ENCODE measurements at regions not wholly inside any gene's neighbourhood (a gene's known extent, or its start where the extent isn't known, plus 50 kb on each side); places are given as distances from the start of the nearest gene placed in this dataset.

DNA sequence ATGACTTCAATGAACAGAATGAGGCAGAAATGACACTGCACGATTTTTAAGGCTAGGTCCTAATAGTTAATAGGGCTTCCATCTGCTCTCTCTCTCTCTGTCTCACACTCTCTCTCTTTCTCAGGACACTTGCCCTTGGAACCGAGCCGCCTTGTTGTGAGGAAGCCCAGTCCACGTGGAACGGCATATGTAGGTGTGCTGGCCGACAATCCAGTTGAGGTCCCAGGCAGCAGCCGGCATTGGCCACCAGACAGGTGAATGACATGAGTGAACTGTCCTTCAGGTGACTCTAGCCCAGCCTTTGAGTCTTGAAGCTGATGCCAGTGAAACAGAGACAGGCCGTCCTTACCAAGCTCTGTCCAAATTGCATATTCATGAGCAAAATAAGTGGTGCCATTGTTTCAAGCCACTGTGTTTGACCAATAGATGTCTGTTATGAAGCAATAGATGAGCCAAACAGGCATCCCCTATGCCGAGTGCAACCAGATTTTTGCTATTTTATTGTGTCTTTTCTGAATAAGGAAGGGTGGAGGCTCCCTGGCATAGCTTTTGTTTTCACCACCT lies 217.5 kb upstream of the LHX5 start:
- Histone ChIP-seq H3K9me3 (ENCODE audit: control insufficient read depth, insufficient read depth, low read length) (no peaks in the 10 kb centered on the region), H3K27ac (ENCODE audit: low read length) (no peak overlapping the region), H3K4me1 (ENCODE audit: control insufficient read depth, insufficient read depth, low read length) (no peaks in the 10 kb centered on the region), H3K36me3 (ENCODE audit: control insufficient read depth, insufficient read depth, low read length) (no peaks in the 10 kb centered on the region), H3K4me3 (ENCODE audit: low read length) (no peak overlapping the region), H3K27me3 (ENCODE audit: control insufficient read depth, insufficient read depth, low read length) (no peaks in the 10 kb centered on the region)
- no CpG with 5 or more reads among the region's 9 CpGs for WGBS (ENCODE audit: insufficient coverage, insufficient read length)
- DNase-seq (ENCODE audit: low read depth, low spot score), result no peak

- Histone ChIP-seq H3K4me3 (ENCODE audit: low read length) (no peak overlapping the region), H3K27me3 (ENCODE audit: control insufficient read depth, insufficient read depth, low read length) (no peaks in the 10 kb centered on the region), H3K4me1 (ENCODE audit: control insufficient read depth, insufficient read depth, low read length) (no peaks in the 10 kb centered on the region), H3K36me3 (ENCODE audit: control insufficient read depth, insufficient read depth, low read length) (no peaks in the 10 kb centered on the region), H3K27ac (ENCODE audit: low read length) (no peak overlapping the region), H3K9me3 (ENCODE audit: control insufficient read depth, insufficient read depth, low read length) (no peaks in the 10 kb centered on the region)
- no peak for DNase-seq (ENCODE audit: low read depth, low spot score)
- WGBS (ENCODE audit: insufficient coverage, insufficient read length), result no CpG with 5 or more reads among the region's 5 CpGs
Observed at GRCh38 chr12:113688313-113688712, 216.6 kb upstream of the LHX5 start.

GRCh38 chr12:113684908-113685782 lies 213.5 kb upstream of the LHX5 start:
- H3K27ac ChIP-seq (ENCODE audit: low read length), result no peak overlapping the region

DNA sequence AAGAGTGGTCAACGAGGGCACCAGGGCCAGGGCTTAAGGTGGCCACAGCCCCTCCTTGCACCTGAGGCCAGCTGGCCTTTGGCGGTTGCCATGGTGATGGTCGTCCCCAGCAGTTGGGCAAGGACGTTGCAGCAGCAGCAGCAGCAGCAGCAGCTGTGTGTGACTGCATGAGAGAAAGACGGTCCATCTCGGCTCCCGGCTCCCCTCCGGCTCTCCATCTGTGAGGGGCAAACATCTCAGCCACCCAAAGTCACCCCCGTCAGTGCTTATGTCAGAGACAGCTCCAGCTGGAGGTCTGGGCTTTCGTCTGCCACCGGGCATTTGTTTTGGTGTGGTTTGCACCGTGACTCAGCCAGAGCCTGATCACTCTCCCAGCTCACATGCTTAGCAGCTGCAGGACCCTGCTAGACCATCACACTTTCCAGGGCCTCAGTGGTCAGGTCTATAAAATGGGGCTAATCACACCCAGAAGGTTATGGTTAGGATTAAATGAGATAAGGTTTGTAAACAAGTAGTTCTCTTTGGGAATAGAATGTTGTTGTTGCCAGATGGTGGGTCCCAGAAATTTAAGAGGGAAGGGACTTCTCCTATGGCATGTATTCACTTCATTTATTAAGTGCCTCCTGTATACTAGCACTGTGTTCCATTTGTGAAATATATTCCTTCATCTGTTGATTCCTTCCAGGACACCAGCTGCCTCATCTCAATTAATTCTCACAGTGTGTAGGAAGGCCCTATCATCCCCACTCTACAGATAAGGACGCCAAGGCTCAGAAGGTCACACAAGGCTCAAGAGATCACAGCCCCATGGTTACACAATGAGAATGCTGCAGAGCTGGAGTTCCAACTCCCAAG lies 212.6 kb upstream of the LHX5 start:
- DNase-seq (ENCODE audit: low read depth, low spot score), result no peak
- Histone ChIP-seq H3K4me1 (ENCODE audit: control insufficient read depth, insufficient read depth, low read length) (no peaks in the 10 kb centered on the region), H3K27me3 (ENCODE audit: control insufficient read depth, insufficient read depth, low read length) (no peaks in the 10 kb centered on the region), H3K36me3 (ENCODE audit: control insufficient read depth, insufficient read depth, low read length) (no peaks in the 10 kb centered on the region), H3K27ac (ENCODE audit: low read length) (no peak overlapping the region), H3K9me3 (ENCODE audit: control insufficient read depth, insufficient read depth, low read length) (no peaks in the 10 kb centered on the region), H3K4me3 (ENCODE audit: low read length) (no peak overlapping the region)
- WGBS (ENCODE audit: insufficient coverage, insufficient read length), result no CpG with 5 or more reads among the region's 13 CpGs

More at GRCh38 chr12:113684908-113685782, 213.5 kb upstream of the LHX5 start:
- Histone ChIP-seq H3K9me3 (ENCODE audit: control insufficient read depth, insufficient read depth, low read length) (no peaks in the 10 kb centered on the region), H3K4me3 (ENCODE audit: low read length) (no peak overlapping the region), H3K27me3 (ENCODE audit: control insufficient read depth, insufficient read depth, low read length) (no peaks in the 10 kb centered on the region), H3K4me1 (ENCODE audit: control insufficient read depth, insufficient read depth, low read length) (no peaks in the 10 kb centered on the region), H3K36me3 (ENCODE audit: control insufficient read depth, insufficient read depth, low read length) (no peaks in the 10 kb centered on the region)
- WGBS (ENCODE audit: insufficient coverage, insufficient read length), result no CpG with 5 or more reads among the region's 20 CpGs
- DNase-seq (ENCODE audit: low read depth, low spot score), result no peak

- no peak overlapping the region for H3K4me3 ChIP-seq (ENCODE audit: low read length)
- no peaks in the 10 kb centered on the region for H3K27me3 ChIP-seq (ENCODE audit: control insufficient read depth, insufficient read depth, low read length)
- H3K9me3 ChIP-seq (ENCODE audit: control insufficient read depth, insufficient read depth, low read length), result no peaks in the 10 kb centered on the region
- H3K27ac ChIP-seq (ENCODE audit: low read length), result no peak overlapping the region
- no peak for DNase-seq (ENCODE audit: low read depth, low spot score)
- no CpG with 5 or more reads among the region's 7 CpGs for WGBS (ENCODE audit: insufficient coverage, insufficient read length)
- H3K36me3 ChIP-seq (ENCODE audit: control insufficient read depth, insufficient read depth, low read length), result no peaks in the 10 kb centered on the region
- no peaks in the 10 kb centered on the region for H3K4me1 ChIP-seq (ENCODE audit: control insufficient read depth, insufficient read depth, low read length)
Observed at GRCh38 chr12:113683574-113683973, 211.9 kb upstream of the LHX5 start.

GRCh38 chr12:113680868-113681267 lies 209.2 kb upstream of the LHX5 start:
- Histone ChIP-seq H3K27ac (ENCODE audit: low read length) (no peak overlapping the region), H3K4me3 (ENCODE audit: low read length) (no peak overlapping the region), H3K9me3 (ENCODE audit: control insufficient read depth, insufficient read depth, low read length) (no peaks in the 10 kb centered on the region), H3K27me3 (ENCODE audit: control insufficient read depth, insufficient read depth, low read length) (no peaks in the 10 kb centered on the region), H3K36me3 (ENCODE audit: control insufficient read depth, insufficient read depth, low read length) (no peaks in the 10 kb centered on the region), H3K4me1 (ENCODE audit: control insufficient read depth, insufficient read depth, low read length) (no peaks in the 10 kb centered on the region)
- DNase-seq (ENCODE audit: low read depth, low spot score), result no peak
- WGBS (ENCODE audit: insufficient coverage, insufficient read length), result no CpG with 5 or more reads among the region's 1 CpG

DNA sequence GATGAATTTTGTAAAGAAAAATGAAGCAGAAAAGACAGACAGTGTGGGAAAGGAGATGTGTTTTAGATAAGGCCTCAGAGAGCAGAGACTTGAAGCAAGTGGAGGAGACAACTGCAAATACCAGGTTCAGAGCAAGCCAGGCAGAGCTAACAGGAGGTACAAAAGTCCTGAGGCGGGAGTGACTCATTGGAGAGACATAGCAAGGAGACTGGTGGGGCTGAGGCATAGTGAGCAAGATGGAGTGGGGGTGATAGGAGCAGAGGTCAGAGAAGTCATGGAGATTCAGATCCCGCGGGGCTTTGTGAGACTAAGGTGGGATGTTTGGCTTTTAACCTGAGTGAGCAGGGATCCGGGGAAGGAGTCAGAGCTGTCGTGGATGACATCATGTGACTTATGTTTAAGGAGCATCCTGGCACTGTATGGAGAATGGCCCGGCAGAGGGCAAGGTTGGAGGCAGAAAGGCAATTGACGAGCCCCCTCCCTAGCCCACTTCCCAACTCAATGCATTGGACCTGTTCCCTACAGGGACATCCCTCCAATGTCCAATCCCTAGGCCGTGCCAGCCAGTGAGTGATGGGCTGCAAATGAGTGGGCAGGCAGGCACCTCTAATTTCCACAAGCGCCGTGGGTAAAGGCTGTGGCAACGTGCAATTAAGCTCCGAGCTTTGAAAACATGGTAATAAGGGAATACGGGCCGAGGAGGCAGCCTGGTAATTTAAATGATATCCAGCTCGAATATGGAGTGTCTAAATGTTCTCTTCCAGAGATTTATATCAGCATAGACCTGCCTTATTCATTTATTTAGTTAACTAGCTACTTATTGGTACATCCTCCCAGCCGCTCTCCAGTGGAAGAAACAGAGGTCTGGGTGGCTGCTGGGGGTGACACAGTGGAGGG lies 206.8 kb upstream of the LHX5 start:
- no peak for DNase-seq (ENCODE audit: low read depth, low spot score)

GRCh38 chr12:113676547-113676946 lies 204.9 kb upstream of the LHX5 start:
- DNase-seq (ENCODE audit: low read depth, low spot score), result no peak
- Histone ChIP-seq H3K9me3 (ENCODE audit: control insufficient read depth, insufficient read depth, low read length) (no peaks in the 10 kb centered on the region), H3K4me3 (ENCODE audit: low read length) (no peak overlapping the region), H3K36me3 (ENCODE audit: control insufficient read depth, insufficient read depth, low read length) (no peaks in the 10 kb centered on the region), H3K27ac (ENCODE audit: low read length) (no peak overlapping the region), H3K4me1 (ENCODE audit: control insufficient read depth, insufficient read depth, low read length) (no peaks in the 10 kb centered on the region; the same call in 1 of the 2 replicates), H3K27me3 (ENCODE audit: control insufficient read depth, insufficient read depth, low read length) (no peaks in the 10 kb centered on the region)
- WGBS (ENCODE audit: insufficient coverage, insufficient read length), result no CpG with 5 or more reads among the region's 3 CpGs

More for the DNA sequence above, 206.8 kb upstream of the LHX5 start:
- H3K27me3 ChIP-seq (ENCODE audit: control insufficient read depth, insufficient read depth, low read length), result no peaks in the 10 kb centered on the region
- no peak overlapping the region for H3K27ac ChIP-seq (ENCODE audit: low read length)
- H3K9me3 ChIP-seq (ENCODE audit: control insufficient read depth, insufficient read depth, low read length), result no peaks in the 10 kb centered on the region
- H3K4me1 ChIP-seq (ENCODE audit: control insufficient read depth, insufficient read depth, low read length), result no peaks in the 10 kb centered on the region
- no peak overlapping the region for H3K4me3 ChIP-seq (ENCODE audit: low read length)
- WGBS (ENCODE audit: insufficient coverage, insufficient read length), result no CpG with 5 or more reads among the region's 16 CpGs
- no peaks in the 10 kb centered on the region for H3K36me3 ChIP-seq (ENCODE audit: control insufficient read depth, insufficient read depth, low read length)

DNA sequence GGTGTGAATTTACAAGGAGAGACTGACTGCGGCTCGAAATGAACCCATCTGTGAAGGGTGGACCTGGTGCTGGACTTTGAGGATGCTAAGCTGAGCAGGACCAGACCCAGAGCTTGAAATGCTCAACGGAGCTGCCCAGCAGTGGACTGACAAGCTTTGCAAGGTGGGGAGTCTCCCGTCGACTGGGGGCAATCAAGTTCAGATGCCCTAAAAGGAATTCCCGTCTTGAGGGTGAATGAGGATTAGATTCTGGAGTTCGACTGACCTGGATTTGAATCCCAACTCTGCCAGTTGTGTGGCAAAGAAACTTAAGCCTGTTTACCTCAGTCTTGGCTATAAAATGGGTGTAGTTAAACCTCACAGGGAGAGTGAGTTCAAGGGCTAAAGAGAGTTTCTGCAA lies 204.4 kb upstream of the LHX5 start:
- Histone ChIP-seq H3K4me1 (ENCODE audit: control insufficient read depth, insufficient read depth, low read length) (no peaks in the 10 kb centered on the region; the same call in 1 of the 2 replicates), H3K27me3 (ENCODE audit: control insufficient read depth, insufficient read depth, low read length) (no peaks in the 10 kb centered on the region), H3K4me3 (ENCODE audit: low read length) (no peak overlapping the region), H3K36me3 (ENCODE audit: control insufficient read depth, insufficient read depth, low read length) (no peaks in the 10 kb centered on the region), H3K9me3 (ENCODE audit: control insufficient read depth, insufficient read depth, low read length) (no peaks in the 10 kb centered on the region), H3K27ac (ENCODE audit: low read length) (no peak overlapping the region)
- no peak for DNase-seq (ENCODE audit: low read depth, low spot score)
- no CpG with 5 or more reads among the region's 7 CpGs for WGBS (ENCODE audit: insufficient coverage, insufficient read length)

Data from iPS DF 6.9 (cell line).